Brain microvascular endothelial cell (primary cell): ENCODE measurements at regions not wholly inside any gene's neighbourhood (a gene's known extent, or its start where the extent isn't known, plus 50 kb on each side); places are given as distances from the start of the nearest gene placed in this dataset.

ENCODE experiments used
- DNase-seq: peaks from one replicate; pipeline ENCODE4 v3.0.0-alpha.2; 2020
- H3K27ac ChIP-seq: fragments of 250-450 bp; sonication (Bioruptor Pico); 2 replicates; pipeline ENCODE4 v1.5.1; 2020; ENCODE audit warnings: mild to moderate bottlenecking, moderate library complexity
- H3K27me3 ChIP-seq: fragments of 250-450 bp; sonication (Bioruptor Pico); replicated peaks from 2 replicates; pipeline ENCODE4 v1.5.1; 2020; ENCODE audit warnings: mild to moderate bottlenecking
- H3K36me3 ChIP-seq: fragments of 250-450 bp; sonication (Bioruptor Pico); replicated peaks from 2 replicates; pipeline ENCODE4 v1.5.1; 2020; ENCODE audit warnings: mild to moderate bottlenecking
- H3K4me3 ChIP-seq: 2 replicates; pipeline ENCODE4 v1.5.1; 2011; ENCODE audit warnings: low read depth, mild to moderate bottlenecking, control low read depth, low read length, moderate library complexity
- CTCF ChIP-seq: IDR thresholded peaks from 2 replicates; pipeline ENCODE4 v1.5.1; 2011; ENCODE audit warnings: low read depth, mild to moderate bottlenecking, moderate library complexity, low read length, control low read depth, inconsistent platforms; ENCODE audit errors: missing control alignments
- in situ Hi-C: cut with HindIII; loops from 2 replicates; pipeline ENCODE4 v1.10.0; 2017; ENCODE audit warnings: low sequenced_read_pairs, low pct_ligation_motif_present

- Histone ChIP-seq H3K4me3 (no peak overlapping the region), H3K36me3 (no peaks in the 10 kb centered on the region), H3K27ac (no peak overlapping the region), H3K27me3 (no peaks in the 10 kb centered on the region)
- TF ChIP-seq CTCF = no peak
- no peak for DNase-seq
- in situ Hi-C loops = no loop called here
These were observed 299.3 kb downstream of the FGF9 start for GRCh38 chr13:21970172-21970571.

- Histone ChIP-seq H3K27me3 (no peaks in the 10 kb centered on the region), H3K36me3 (no peaks in the 10 kb centered on the region), H3K4me3 (no peak overlapping the region), H3K27ac (no peak overlapping the region)
- in situ Hi-C loops = no loop called here
- DNase-seq = no peak
- no peak for TF ChIP-seq CTCF
These were observed 300.0 kb downstream of the FGF9 start for GRCh38 chr13:21970918-21971317.

GRCh38 chr13:21971662-21972621 is 301.1 kb downstream of the FGF9 start:
- Histone ChIP-seq H3K27me3 (no peaks in the 10 kb centered on the region), H3K27ac (no peak overlapping the region), H3K36me3 (no peaks in the 10 kb centered on the region), H3K4me3 (no peak overlapping the region)
- DNase-seq = no peak
- in situ Hi-C loops = no loop called here
- no peak for TF ChIP-seq CTCF

GRCh38 chr13:21973437-21974125 is 302.7 kb downstream of the FGF9 start:
- Histone ChIP-seq H3K4me3 (no peak overlapping the region), H3K36me3 (no peaks in the 10 kb centered on the region), H3K27me3 (no peaks in the 10 kb centered on the region), H3K27ac (no peak overlapping the region)
- TF ChIP-seq CTCF = no peak
- DNase-seq = no peak
- in situ Hi-C loops = no loop called here

- in situ Hi-C loops = no loop called here
- no peaks in the 10 kb centered on the region for H3K27me3 ChIP-seq
- H3K27ac ChIP-seq = no peak overlapping the region
- no peaks in the 10 kb centered on the region for H3K36me3 ChIP-seq
- no peak overlapping the region for H3K4me3 ChIP-seq
- no peak for DNase-seq
- no peak for TF ChIP-seq CTCF
These were observed 303.9 kb downstream of the FGF9 start for GRCh38 chr13:21974741-21975140.
